Loucy (cell line): ENCODE measurements at regions not wholly inside any gene's neighbourhood (a gene's known extent, or its start where the extent isn't known, plus 50 kb on each side); places are given as distances from the start of the nearest gene placed in this dataset.

Source experiments
- H2AFZ ChIP-seq: fragments of 200-600 bp; sonication (generic); 2 replicates; pipeline ENCODE4 v1.6.0; 2016; ENCODE audit warnings: antibody characterized with exemption, mild to moderate bottlenecking, low read length, moderate library complexity
- H3F3A ChIP-seq: fragments of 200-600 bp; 2 replicates; pipeline ENCODE4 v1.6.0; 2016; ENCODE audit warnings: antibody characterized with exemption, low read depth, mild to moderate bottlenecking
- H3K27me3 ChIP-seq: fragments of 200-600 bp; sonication (generic); 2 replicates; pipeline ENCODE4 v1.6.1; 2014; ENCODE audit warnings: low read length, mild to moderate bottlenecking; ENCODE audit not compliant: insufficient read depth, poor library complexity, severe bottlenecking
- H3K36me3 ChIP-seq: fragments of 200-600 bp; sonication (generic); 2 replicates; pipeline ENCODE4 v1.6.1; 2016; ENCODE audit warnings: low read length; ENCODE audit not compliant: insufficient read depth
- H3K4me1 ChIP-seq: fragments of 200-600 bp; sonication (generic); 2 replicates; pipeline ENCODE4 v1.5.1; 2014; ENCODE audit warnings: low read length, mild to moderate bottlenecking; ENCODE audit not compliant: insufficient read depth, poor library complexity, severe bottlenecking
- H3K4me2 ChIP-seq: fragments of 200-600 bp; sonication (generic); 2 replicates; pipeline ENCODE4 v1.6.0; 2014; ENCODE audit warnings: antibody characterized with exemption, low read length, low read depth, mild to moderate bottlenecking; ENCODE audit not compliant: poor library complexity, severe bottlenecking
- H3K4me3 ChIP-seq: fragments of 200-600 bp; sonication (generic); 2 replicates; pipeline ENCODE4 v1.5.1; 2014; ENCODE audit warnings: low read length, mild to moderate bottlenecking, mixed read lengths; ENCODE audit not compliant: poor library complexity, severe bottlenecking
- H3K79me2 ChIP-seq: fragments of 200-600 bp; sonication (generic); 2 replicates; pipeline ENCODE4 v1.6.1; 2014; ENCODE audit warnings: low read length; ENCODE audit not compliant: insufficient read depth
- H3K9ac ChIP-seq: fragments of 200-600 bp; sonication (generic); 2 replicates; pipeline ENCODE4 v1.6.0; 2014; ENCODE audit warnings: mild to moderate bottlenecking, low read depth, low read length, moderate library complexity; ENCODE audit not compliant: poor library complexity, severe bottlenecking
- H3K9me2 ChIP-seq: fragments of 200-600 bp; sonication (generic); replicated peaks from 2 replicates; pipeline ENCODE4 v1.6.1; 2016; ENCODE audit warnings: low read depth, low read length, mixed read lengths
- H3K9me3 ChIP-seq: fragments of 200-600 bp; sonication (generic); 2 replicates; pipeline ENCODE4 v1.6.1; 2014; ENCODE audit warnings: mild to moderate bottlenecking, antibody characterized with exemption, low read length, low read depth; ENCODE audit not compliant: insufficient read depth
- H4K20me1 ChIP-seq: fragments of 200-600 bp; sonication (generic); 2 replicates; pipeline ENCODE4 v1.6.0; 2014; ENCODE audit warnings: antibody characterized with exemption, low read length, mild to moderate bottlenecking; ENCODE audit not compliant: insufficient read depth, poor library complexity, severe bottlenecking
- CTCF ChIP-seq: fragments of 200-600 bp; sonication (generic); conservative IDR thresholded peaks from 2 replicates; pipeline ENCODE4 v1.5.1; 2014; ENCODE audit warnings: mild to moderate bottlenecking, antibody characterized with exemption, low read length
- EZH2phosphoT487 ChIP-seq: fragments of 200-600 bp; IDR thresholded peaks from 2 replicates; pipeline ENCODE4 v1.6.1; 2018; ENCODE audit warnings: antibody characterized with exemption, mild to moderate bottlenecking, moderate library complexity, borderline replicate concordance

GRCh38 chr15:39096608-39097205 lies 484.2 kb upstream of the THBS1 start:
- no peak overlapping the region for H3K4me2 ChIP-seq
- 0 out of 2 replicates have a peak, but pooled peaks cover under 1% of the 10 kb centered on the region for H3K9me2 ChIP-seq
- no peaks in the 10 kb centered on the region for H3K4me1 ChIP-seq
- H3K79me2 ChIP-seq, result no peaks in the 10 kb centered on the region
- H4K20me1 ChIP-seq, result no peaks in the 10 kb centered on the region
- H3F3A ChIP-seq, result no peaks in the 10 kb centered on the region
- no peak overlapping the region for H2AFZ ChIP-seq
- H3K9me3 ChIP-seq, result no peaks in the 10 kb centered on the region
- no peak overlapping the region for H3K4me3 ChIP-seq
- H3K36me3 ChIP-seq, result no peaks in the 10 kb centered on the region
- no peak for TF ChIP-seq CTCF
- TF ChIP-seq EZH2phosphoT487, result no peak
- H3K9ac ChIP-seq, result no peak overlapping the region
- no peaks in the 10 kb centered on the region for H3K27me3 ChIP-seq

DNA sequence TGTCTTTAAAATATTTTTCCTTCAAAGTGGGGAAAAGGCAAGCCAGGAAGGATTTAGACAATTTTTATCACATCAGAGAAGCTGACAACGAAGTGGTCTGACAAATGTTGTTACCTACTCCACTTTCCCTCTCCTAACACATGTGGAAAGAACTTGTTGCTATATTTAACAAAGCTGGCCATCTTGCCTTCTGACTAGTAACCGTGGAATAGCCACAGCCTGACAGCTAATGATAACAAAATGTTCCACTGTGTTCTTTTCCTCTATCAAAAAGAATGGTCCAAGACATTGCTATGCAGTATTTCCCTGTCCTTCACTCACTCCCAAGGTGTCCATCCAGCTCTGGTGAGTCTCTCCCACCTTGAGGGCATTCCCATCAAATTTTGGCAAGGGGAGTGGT lies 481.4 kb upstream of the THBS1 start:
- Histone ChIP-seq H3K4me2 (no peak overlapping the region), H3K27me3 (no peaks in the 10 kb centered on the region), H4K20me1 (no peaks in the 10 kb centered on the region), H2AFZ (no peak overlapping the region), H3K4me3 (no peak overlapping the region), H3K9me3 (no peaks in the 10 kb centered on the region), H3K79me2 (no peaks in the 10 kb centered on the region), H3K9ac (no peak overlapping the region), H3F3A (no peaks in the 10 kb centered on the region), H3K9me2 (0 out of 2 replicates have a peak, but pooled peaks cover 3% of the 10 kb centered on the region), H3K36me3 (no peaks in the 10 kb centered on the region), H3K4me1 (no peaks in the 10 kb centered on the region)
- TF ChIP-seq EZH2phosphoT487 (no peak), CTCF (no peak)

DNA sequence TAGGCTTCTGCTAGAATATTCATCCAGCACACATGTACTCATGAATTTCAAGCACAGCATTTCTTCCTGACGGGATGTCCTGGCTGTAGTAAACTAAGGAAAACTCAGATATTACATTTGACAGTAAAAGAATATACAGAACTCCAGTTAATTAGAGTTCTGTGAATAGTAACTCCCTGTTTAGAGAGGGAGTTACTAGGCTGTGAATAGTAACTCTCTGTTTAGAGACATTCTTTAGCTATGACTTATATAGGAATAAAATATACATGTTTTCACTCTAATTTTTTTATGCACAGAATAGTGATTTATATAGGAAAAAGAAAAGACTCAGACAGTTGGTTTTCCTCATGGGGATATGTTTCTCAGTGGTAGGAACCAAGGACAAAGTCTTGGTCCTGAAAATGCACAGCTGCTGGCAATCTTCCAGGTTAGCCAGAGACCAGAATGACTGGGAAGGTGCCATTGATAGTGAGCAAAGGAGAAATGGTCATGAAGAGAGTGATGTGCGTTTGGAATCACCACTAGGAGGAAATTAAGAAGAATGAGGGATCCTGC lies 480.7 kb upstream of the THBS1 start:
- no peak overlapping the region for H3K9ac ChIP-seq
- H3K9me3 ChIP-seq, result no peaks in the 10 kb centered on the region
- H3K36me3 ChIP-seq, result no peaks in the 10 kb centered on the region
- H4K20me1 ChIP-seq, result no peaks in the 10 kb centered on the region
- no peaks in the 10 kb centered on the region for H3K4me1 ChIP-seq
- H3K4me3 ChIP-seq, result no peak overlapping the region
- H3K27me3 ChIP-seq, result no peaks in the 10 kb centered on the region
- H3F3A ChIP-seq, result no peaks in the 10 kb centered on the region
- no peak overlapping the region for H3K4me2 ChIP-seq
- no peak for TF ChIP-seq EZH2phosphoT487
- no peak for TF ChIP-seq CTCF
- H2AFZ ChIP-seq, result no peak overlapping the region
- H3K79me2 ChIP-seq, result no peaks in the 10 kb centered on the region
- 0 out of 2 replicates have a peak, but pooled peaks cover 3% of the 10 kb centered on the region for H3K9me2 ChIP-seq
